Fibroblast of lung (primary cell): ENCODE measurements at regions not wholly inside any gene's neighbourhood (a gene's known extent, or its start where the extent isn't known, plus 50 kb on each side); places are given as distances from the start of the nearest gene placed in this dataset.
A peak's percentile ranks its signal among the peaks of the same experiment; 100 is the strongest.

Source experiments
- DNase-seq, 2 donors: peaks; one replicate each; pipeline versions ENCODE4 v3.0.0 to v3.0.0-alpha.2; 2010; ENCODE audit warnings: low read depth in 2 of 2
- H2AFZ ChIP-seq: 2 replicates; pipeline ENCODE4 v1.5.1; 2012; ENCODE audit warnings: low read length, control low read depth, inconsistent platforms
- H3K27ac ChIP-seq: 2 replicates; pipeline ENCODE4 v1.5.1; 2011; ENCODE audit warnings: low read length, control low read depth; ENCODE audit not compliant: insufficient read depth
- H3K27me3 ChIP-seq: 2 replicates; pipeline ENCODE4 v1.5.1; 2011; ENCODE audit warnings: mild to moderate bottlenecking, low read length; ENCODE audit not compliant: control insufficient read depth, insufficient read depth
- H3K36me3 ChIP-seq: 2 replicates; pipeline ENCODE4 v1.5.1; 2011; ENCODE audit warnings: low read length; ENCODE audit not compliant: control insufficient read depth, insufficient read depth
- H3K4me1 ChIP-seq: 2 replicates; pipeline ENCODE4 v1.5.1; 2011; ENCODE audit warnings: low read length; ENCODE audit not compliant: control insufficient read depth, insufficient read depth; ENCODE audit errors: extremely low read depth
- H3K4me2 ChIP-seq: 2 replicates; pipeline ENCODE4 v1.5.1; 2011; ENCODE audit warnings: low read length, control low read depth; ENCODE audit not compliant: insufficient read depth; ENCODE audit errors: extremely low read depth
- H3K4me3 ChIP-seq, 4 experiments: fragments of 200-600 bp in 1 of 4; sonication (generic) in 1 of 4; replicated peaks in 1 of 4; 2 replicates each; pipeline ENCODE4 v1.5.1; 2011 to 2016; ENCODE audit warnings: low read length in 4 of 4, low read depth in 3 of 4, mild to moderate bottlenecking in 3 of 4, control low read depth in 2 of 4, inconsistent platforms in 1 of 4, mixed read lengths in 1 of 4; ENCODE audit not compliant: insufficient read depth in 1 of 4; ENCODE audit errors: control extremely low read depth in 1 of 4
- H3K79me2 ChIP-seq: 2 replicates; pipeline ENCODE4 v1.5.1; 2012; ENCODE audit warnings: mild to moderate bottlenecking, low read length, inconsistent platforms; ENCODE audit not compliant: control insufficient read depth, insufficient read depth
- H3K9ac ChIP-seq: 2 replicates; pipeline ENCODE4 v1.5.1; 2011; ENCODE audit warnings: mild to moderate bottlenecking, low read length, control low read depth; ENCODE audit not compliant: insufficient read depth
- H3K9me3 ChIP-seq: 2 replicates; pipeline ENCODE4 v1.5.1; 2012; ENCODE audit warnings: low read depth, low read length; ENCODE audit not compliant: control insufficient read depth, insufficient read depth
- H4K20me1 ChIP-seq: 2 replicates; pipeline ENCODE4 v1.5.1; 2011; ENCODE audit warnings: low read length; ENCODE audit not compliant: control insufficient read depth, insufficient read depth; ENCODE audit errors: extremely low read depth
- CTCF ChIP-seq, 2 donors: IDR thresholded peaks in 1 of 2; conservative IDR thresholded peaks in 1 of 2; 1 replicate in 1 of 2; 2 replicates in 1 of 2; pipeline ENCODE4 v1.5.1; 2011 to 2012; ENCODE audit warnings: low read length in 2 of 2, control low read depth in 1 of 2, inconsistent platforms in 1 of 2, low read depth in 1 of 2, mild to moderate bottlenecking in 1 of 2
- EZH2 ChIP-seq: IDR thresholded peaks from 2 replicates; pipeline ENCODE4 v1.5.1; 2012; ENCODE audit warnings: low read length, control low read depth, mild to moderate bottlenecking; ENCODE audit errors: missing control alignments

GRCh38 chr1:83794384-83794783, 204.5 kb downstream of the TTLL7 start:
- Histone ChIP-seq H4K20me1 (no peaks in the 10 kb centered on the region), H3K27ac (no peak overlapping the region), H3K4me1 (no peaks in the 10 kb centered on the region), H3K27me3 (no peaks in the 10 kb centered on the region), H3K4me2 (no peak overlapping the region), H3K79me2 (no peaks in the 10 kb centered on the region), H2AFZ (no peak overlapping the region), H3K9ac (no peak overlapping the region), H3K9me3 (no peaks in the 10 kb centered on the region), H3K36me3 (no peaks in the 10 kb centered on the region), H3K4me3 (no peak overlapping the region)
- DNase-seq: no peak
- TF ChIP-seq EZH2: no peak
- no peak for TF ChIP-seq CTCF (conservative IDR thresholded peaks at IDR 0.05 in 1 of 2, IDR thresholded peaks at IDR 0.05 in 1 of 2; ENCODE audit: low read depth in 1 of 2, low read length in 2 of 2)

GRCh38 chr1:83791821-83792437, 207.0 kb downstream of the TTLL7 start:
- no peaks in the 10 kb centered on the region for H3K27me3 ChIP-seq
- H3K4me1 ChIP-seq: no peaks in the 10 kb centered on the region
- H3K9me3 ChIP-seq: no peaks in the 10 kb centered on the region
- no peak overlapping the region for H3K4me3 ChIP-seq
- H4K20me1 ChIP-seq: no peaks in the 10 kb centered on the region
- peak; percentile 20 to 39 for DNase-seq
- no peaks in the 10 kb centered on the region for H3K79me2 ChIP-seq
- no peaks in the 10 kb centered on the region for H3K36me3 ChIP-seq
- no peak overlapping the region for H3K4me2 ChIP-seq
- H3K9ac ChIP-seq: no peak overlapping the region
- H3K27ac ChIP-seq: no peak overlapping the region
- no peak overlapping the region for H2AFZ ChIP-seq
- TF ChIP-seq EZH2 (no peak), CTCF (conservative IDR thresholded peaks at IDR 0.05 in 1 of 2, IDR thresholded peaks at IDR 0.05 in 1 of 2; ENCODE audit: low read depth in 1 of 2, low read length in 2 of 2) (no peak)

- Histone ChIP-seq H3K27me3 (no peaks in the 10 kb centered on the region), H3K27ac (no peak overlapping the region), H3K4me2 (no peak overlapping the region), H3K9me3 (no peaks in the 10 kb centered on the region), H3K79me2 (no peaks in the 10 kb centered on the region), H3K4me3 (no peak overlapping the region), H3K9ac (no peak overlapping the region), H3K4me1 (no peaks in the 10 kb centered on the region), H4K20me1 (no peaks in the 10 kb centered on the region), H2AFZ (no peak overlapping the region), H3K36me3 (no peaks in the 10 kb centered on the region)
- no peak for TF ChIP-seq CTCF (conservative IDR thresholded peaks at IDR 0.05 in 1 of 2, IDR thresholded peaks at IDR 0.05 in 1 of 2; ENCODE audit: low read depth in 1 of 2, low read length in 2 of 2)
- no peak for TF ChIP-seq EZH2
- no peak for DNase-seq
These were observed 208.5 kb downstream of the TTLL7 start for GRCh38 chr1:83790446-83790845.
